ENCODE measurements at regions not wholly inside any gene's neighbourhood (a gene's known extent, or its start where the extent isn't known, plus 50 kb on each side); places are given as distances from the start of the nearest gene placed in this dataset.

- peak; percentile 69 for DNase-seq (ENCODE audit: low spot score)
Measured at GRCh38 chr7:130897515-130898419, 163.8 kb upstream of the KLF14 start.

- DNase-seq (ENCODE audit: low spot score) = no peak
Measured at GRCh38 chr7:130899071-130899560, 165.1 kb upstream of the KLF14 start.

GRCh38 chr7:130899638-130900401 is 165.8 kb upstream of the KLF14 start:
- peak; percentile 59 for DNase-seq (ENCODE audit: low spot score)

GRCh38 chr7:130900471-130901076 is 166.6 kb upstream of the KLF14 start:
- no peak for DNase-seq (ENCODE audit: low spot score)

- peak; percentile 67 for DNase-seq (ENCODE audit: low spot score)
Measured at GRCh38 chr7:130901209-130901783, 167.3 kb upstream of the KLF14 start.

- DNase-seq (ENCODE audit: low spot score) = no peak
Measured at GRCh38 chr7:130902755-130903357, 168.8 kb upstream of the KLF14 start.

GRCh38 chr7:130903358-130903974 is 169.5 kb upstream of the KLF14 start:
- no peak for DNase-seq (ENCODE audit: low spot score)

GRCh38 chr7:130904031-130904757 is 170.2 kb upstream of the KLF14 start:
- no peak for DNase-seq (ENCODE audit: low spot score)

GRCh38 chr7:130904792-130905191 is 170.8 kb upstream of the KLF14 start:
- no peak for DNase-seq (ENCODE audit: low spot score)

- DNase-seq (ENCODE audit: low spot score) = no peak
Measured at GRCh38 chr7:130906575-130906974, 172.6 kb upstream of the KLF14 start.

- DNase-seq (ENCODE audit: low spot score) = no peak
Measured at GRCh38 chr7:130907439-130907838, 173.4 kb upstream of the KLF14 start.

GRCh38 chr7:130908345-130909160 is 174.5 kb upstream of the KLF14 start:
- DNase-seq (ENCODE audit: low spot score) = no peak

- no peak for DNase-seq (ENCODE audit: low spot score)
Measured at GRCh38 chr7:130909161-130909836, 175.3 kb upstream of the KLF14 start.

GRCh38 chr7:130909881-130910672 is 176.1 kb upstream of the KLF14 start:
- DNase-seq (ENCODE audit: low spot score) = no peak

- no peak for DNase-seq (ENCODE audit: low spot score)
Measured at GRCh38 chr7:130910949-130911944, 177.2 kb upstream of the KLF14 start.

GRCh38 chr7:130912082-130912861 is 178.3 kb upstream of the KLF14 start:
- DNase-seq (ENCODE audit: low spot score) = no peak
